HG03565 (cell line): ENCODE measurements at regions not wholly inside any gene's neighbourhood (a gene's known extent, or its start where the extent isn't known, plus 50 kb on each side); places are given as distances from the start of the nearest gene placed in this dataset.
"Not testable (repeated sequence)": the region's sequence is repeated elsewhere in the genome, so short reads cannot be mapped to it uniquely, and the experiment has no call there.

ENCODE experiments used
- ATAC-seq: cut with Tn5 transposase; IDR thresholded peaks from one replicate; pipeline ENCODE4 v1.9.1; 2021; ENCODE audit warnings: mild to moderate bottlenecking, moderate library complexity; ENCODE audit not compliant: unreplicated experiment

DNA sequence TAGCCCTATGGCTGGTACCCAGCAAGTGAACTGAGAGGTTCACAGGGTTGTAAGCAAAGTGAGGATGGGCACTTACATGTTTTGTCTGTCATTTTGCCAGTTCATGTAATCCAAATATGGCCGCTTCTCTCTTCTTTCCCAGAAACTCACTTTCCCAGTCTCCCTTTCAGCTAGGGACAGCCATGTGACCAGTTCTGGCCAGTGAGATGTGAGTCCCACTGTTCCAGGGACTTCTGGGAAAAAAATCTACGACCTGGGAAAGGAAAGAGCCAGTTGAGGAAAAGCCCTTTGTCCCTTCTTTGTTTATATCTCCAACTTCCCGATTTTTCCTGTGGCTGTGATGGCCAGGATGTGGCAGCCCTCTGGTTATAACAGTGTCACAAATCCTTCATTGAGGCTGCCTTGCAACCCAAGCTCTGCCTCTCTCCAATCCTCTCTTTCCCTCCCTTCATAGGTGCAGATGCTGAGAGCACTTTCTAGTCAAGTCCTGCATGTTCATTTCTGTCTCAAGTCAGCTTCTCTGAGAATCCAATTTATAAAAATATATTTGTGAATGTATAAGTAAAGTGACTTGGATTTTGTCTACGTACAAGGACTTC lies 148.6 kb upstream of the ZFP64 start:
- no peak for ATAC-seq

DNA sequence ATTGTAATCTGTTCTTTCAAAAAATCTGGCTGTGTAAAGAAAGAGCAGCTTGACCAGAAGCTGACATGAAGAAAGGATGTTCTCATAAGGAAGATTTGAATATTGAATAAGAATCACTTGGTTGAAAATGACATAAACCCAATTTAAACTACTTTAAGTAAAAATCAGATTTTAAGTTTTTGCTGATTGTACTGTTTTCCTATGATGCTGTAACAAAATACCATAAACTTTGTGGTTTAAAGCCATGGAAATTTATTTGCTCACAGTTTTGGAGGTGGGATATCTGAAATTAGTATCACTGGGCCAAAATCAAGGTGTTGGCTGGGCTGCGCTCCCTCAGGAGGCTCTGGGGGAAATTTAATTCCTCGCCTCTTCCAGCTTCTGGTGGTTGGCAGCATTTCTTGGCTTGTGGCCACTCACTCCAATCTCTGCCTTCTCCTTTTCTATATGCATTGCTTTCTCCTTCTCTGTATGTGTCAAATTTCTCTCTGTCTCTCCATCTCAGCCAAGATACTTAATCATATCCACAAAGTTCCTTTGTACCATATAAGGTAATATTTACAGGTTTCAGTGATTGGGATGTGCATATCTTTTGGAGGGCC lies 141.2 kb upstream of the ZFP64 start:
- ATAC-seq: no peak

DNA sequence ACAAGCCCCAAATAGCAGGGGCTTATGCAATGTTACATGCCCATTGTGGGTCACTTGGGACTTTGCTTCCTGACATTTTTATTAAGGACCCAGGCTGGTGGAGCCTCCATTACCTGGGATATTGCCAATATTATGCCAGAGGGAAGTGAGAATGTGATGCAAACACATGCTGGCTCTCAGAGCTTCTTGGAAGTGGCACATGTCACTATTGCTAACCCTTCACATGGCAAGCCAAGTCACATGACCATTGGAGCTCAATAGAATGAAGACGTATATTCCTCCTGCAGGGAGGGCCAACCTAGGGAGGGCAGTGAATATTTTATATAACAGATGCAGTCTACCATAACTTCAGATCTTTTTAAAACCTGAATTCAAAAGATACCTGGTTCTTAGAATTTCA lies 140.7 kb upstream of the ZFP64 start:
- ATAC-seq: no peak

DNA sequence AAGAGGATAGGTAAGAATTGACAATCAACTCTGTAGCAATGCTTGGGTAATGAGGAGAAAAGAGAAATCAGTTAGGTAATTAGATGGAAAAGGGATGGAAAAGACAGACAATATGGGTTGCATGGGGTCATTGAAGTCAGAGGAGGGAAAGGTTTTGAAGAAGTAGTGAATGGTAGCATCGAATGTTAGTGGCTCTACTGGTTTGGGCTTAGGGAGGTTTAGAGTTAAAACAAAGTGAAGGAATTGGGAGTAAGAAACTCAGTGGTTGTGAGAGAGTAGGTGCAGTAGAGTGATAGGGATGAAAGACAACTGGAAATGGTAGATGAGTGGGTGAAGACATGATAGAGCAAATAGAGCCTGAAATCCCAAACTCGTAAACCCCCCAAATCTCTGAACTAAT lies 140.1 kb upstream of the ZFP64 start:
- no peak for ATAC-seq

DNA sequence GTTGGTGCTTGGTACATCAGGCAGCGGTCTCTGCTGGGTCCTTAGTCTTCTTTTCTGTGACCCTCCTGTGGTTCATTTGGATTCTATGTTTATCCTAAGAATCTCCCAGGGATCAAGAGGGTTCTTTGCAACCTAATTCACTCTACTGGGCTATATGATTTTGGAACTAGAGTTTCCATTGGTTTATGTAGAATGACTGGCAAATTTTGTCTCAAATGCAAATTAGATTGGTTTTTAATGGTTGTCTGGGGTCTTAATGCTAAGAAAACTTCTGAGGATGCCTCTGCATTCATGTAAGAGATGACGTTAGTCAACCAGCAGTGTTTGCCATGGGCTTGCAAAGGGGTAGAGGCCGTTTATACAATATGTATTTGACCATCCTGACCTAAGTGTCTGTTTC lies 129.8 kb upstream of the ZFP64 start:
- no peak for ATAC-seq

DNA sequence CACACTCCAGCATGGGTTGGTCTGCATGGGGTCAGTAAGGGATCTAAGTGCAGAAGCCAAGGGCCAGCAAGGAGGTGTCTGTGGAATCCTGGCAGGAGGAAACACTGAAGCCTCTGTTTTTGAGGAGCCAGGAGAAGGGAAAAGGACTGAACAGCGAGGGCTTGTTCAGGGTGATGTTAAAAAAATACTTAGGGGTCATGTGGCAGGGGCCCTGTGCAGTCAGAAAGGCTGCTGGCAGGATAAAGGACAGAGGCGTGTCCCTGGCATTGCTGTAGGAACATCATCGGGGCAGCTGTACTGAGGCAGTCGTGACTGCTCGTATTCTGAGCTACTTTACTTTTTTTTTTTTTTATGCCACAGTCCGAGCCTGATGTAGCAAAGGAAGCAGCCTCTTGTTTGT lies 127.1 kb upstream of the ZFP64 start:
- no peak for ATAC-seq

DNA sequence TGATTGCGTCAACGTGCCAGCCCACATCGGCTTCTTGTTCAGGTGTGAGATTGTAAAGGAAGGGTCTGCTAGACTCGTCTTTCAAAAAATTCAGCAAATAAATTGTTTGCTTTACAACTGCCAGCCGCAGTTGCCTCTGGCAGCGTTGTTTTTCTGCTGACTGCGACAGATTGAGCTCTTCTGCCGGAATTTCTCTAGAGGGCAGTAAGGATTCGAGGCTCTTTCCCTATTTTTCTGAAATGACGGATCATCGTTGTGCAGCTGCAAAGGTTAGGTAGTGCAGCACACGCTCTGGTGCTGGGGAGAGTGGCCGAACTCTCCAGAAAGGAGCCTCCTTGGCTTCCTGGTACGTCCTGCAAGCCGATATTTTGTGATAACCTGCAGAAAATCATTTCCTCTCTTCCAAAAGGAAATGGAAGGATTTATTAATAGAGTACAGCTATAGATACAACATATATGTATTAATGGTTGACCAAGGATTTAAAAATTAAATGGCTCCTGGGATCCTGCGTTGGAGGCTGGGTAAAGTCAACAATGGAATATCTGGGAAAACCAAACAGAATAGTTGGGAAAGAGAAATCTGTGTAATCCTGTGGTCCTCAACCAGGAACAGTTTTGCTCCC lies 121.9 kb upstream of the ZFP64 start:
- no peak for ATAC-seq

DNA sequence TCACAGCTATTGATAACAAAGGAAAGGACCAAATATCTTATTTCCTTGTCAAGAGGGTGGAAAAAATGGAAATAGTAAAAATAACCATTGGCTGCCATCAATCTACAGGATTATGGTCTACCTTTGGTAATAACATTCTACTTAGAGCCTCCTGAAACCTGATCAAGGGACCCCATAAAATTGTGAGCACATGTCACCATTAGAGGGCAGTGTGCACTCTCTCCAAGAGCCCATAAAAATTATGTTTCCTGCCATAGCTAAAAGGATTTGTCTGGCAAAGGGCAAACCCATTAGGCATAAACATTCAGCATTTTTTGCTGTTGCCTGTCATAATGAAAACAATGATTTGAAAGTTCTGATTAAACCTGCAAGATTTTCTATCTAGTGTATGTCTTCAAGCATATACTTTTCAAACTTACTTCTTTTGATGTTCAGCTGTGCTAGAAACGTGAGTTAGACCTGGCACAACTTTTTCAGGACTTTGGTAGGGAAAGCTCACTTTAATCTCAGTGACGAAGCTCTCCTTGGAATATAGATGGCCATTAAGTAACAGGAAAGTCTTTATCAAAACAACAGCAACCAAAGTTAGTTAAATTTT lies 120.7 kb upstream of the ZFP64 start:
- no peak for ATAC-seq

DNA sequence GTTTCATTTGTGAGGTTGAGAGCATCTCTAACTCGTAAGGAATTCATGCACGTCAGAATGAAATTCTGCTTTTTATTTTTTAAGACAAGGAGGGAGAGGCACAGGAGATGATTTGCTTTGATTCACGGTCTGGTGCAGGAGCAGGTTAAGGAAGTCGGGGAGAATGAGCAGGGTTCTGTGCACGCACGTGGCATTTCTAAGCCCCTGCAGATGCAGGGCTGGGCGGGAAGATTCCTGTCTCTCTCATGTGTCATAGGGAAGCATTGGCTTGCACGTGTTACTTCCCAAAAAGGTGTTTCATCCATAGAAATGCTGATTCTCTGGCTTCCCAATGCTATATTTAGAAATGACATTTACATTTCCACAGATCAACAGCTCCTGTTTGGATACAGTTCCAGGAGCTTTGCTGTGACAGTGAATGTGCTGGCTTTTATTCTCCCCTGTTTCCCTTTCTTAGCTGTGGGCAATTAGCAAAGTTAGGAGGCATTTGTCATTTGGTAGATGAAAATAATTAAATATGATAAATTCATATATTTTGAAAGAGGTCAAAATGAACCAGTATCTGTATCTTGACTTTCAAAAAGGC lies 119.7 kb upstream of the ZFP64 start:
- no peak for ATAC-seq

DNA sequence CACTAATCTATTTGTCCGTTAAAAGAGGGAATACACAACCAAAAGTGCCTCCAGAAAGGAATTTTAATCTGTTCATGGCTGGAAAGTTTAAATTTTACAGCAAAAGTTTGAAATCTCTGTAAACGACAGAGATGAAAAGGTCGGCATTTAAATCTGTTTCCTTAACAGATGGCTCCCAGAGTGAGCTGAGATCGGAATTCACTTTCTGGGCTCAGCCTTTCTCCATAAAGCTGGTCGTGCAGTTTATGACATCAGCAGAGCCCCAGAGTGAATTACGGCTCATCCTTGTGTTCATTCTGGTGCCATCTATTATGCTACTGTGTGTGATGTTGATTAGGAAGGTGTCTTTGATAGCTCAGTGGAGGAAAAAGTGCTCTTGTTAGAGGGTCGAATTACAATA lies 117.6 kb upstream of the ZFP64 start:
- no peak for ATAC-seq

DNA sequence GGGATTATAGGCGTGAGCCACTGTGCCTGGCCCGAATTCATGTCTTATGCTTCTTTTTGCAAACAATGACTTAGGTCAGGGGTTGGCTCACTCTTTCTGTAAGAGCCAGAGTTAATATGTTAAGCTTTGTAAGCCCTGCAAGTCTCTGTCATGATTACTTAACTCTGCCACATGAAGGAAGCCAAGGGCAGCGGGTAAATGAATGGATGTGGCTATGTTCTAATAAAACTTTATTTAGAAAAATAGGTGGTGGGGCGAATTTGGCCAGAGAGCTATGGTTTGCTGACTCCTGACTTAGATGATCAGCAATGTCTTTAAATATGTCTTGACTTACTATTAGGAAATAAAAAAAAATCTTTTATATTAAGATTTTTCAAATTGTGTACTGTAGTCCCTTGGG lies 114.9 kb upstream of the ZFP64 start:
- no peak for ATAC-seq

DNA sequence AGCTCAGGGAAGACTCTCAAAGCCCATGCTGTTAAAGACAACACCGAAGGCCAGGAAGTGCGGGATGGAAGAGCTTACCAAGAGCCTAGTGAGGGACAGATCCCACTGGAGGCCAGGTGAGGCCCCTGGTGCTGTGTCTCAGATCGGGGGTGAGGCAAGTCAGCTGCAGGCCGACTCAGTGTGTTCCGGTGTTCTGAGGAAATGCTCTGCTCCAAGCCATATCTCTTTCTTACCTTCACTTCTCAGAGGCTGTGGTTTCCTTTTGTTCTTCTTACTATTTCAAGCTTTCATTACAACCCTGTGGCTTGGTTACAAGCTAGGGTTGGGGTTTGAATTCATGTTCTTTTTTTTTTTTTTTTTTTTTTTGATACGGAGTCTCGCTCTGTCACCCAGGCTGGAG lies 114.3 kb upstream of the ZFP64 start:
- ATAC-seq: no peak

DNA sequence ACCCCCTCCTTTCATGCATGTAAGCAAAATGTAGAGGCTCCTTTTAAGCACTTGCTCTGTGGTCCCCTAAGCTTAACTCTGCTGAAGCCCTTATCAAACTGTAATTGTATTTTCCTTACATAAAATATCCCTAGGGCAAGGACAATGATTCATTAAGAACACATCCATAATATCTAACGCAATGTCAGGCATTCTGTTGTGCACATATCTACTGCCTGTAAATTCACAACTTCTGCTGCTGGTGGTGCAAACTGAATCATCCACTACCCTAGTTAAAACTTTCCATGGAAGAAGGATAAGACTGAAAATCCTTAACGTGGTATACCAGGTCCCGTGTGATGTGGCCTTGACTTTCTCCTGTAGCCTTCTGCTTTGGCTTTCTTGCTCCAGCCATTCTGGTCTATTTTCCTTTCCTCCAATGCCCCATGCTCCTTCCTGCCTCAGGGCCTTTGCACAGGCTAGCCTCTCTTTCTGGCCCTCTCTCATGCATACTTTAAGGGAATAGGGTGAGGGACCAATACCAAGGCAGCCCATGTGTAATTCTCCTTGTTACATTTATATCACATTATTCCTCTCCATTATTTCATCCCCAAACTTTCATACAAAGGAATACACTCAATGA lies 113.6 kb upstream of the ZFP64 start:
- ATAC-seq: no peak

DNA sequence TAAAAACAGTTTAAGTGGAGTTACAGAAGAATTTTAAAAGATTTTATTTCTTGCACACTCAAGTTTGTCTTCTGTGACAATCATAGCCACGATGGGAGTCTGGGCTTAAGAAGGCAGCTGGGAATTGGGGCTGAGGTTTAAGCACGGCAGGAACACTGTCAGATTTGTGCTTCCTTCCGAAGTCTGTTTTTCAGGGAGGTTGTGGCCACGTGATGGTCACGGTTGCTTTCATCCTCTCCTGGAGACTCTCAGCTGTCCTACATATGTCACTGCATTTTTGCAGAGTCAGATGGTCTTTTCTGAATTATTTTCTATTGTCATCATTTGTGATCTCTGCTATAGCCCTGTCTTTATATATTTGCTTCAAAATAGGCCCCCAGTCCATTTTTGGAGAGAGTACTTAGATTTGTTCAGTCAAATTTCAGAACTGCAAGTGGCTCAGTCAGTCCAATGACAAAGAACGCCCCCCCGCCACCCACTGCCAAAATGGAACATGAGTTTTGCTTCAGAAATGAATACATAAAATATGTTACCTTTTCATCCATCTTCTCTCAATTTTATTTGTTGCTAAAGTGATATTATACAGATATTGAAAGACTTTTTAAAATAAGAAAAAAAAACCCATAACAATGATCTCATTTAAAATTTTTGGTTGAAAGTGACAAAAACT lies 111.8 kb upstream of the ZFP64 start:
- ATAC-seq: no peak

DNA sequence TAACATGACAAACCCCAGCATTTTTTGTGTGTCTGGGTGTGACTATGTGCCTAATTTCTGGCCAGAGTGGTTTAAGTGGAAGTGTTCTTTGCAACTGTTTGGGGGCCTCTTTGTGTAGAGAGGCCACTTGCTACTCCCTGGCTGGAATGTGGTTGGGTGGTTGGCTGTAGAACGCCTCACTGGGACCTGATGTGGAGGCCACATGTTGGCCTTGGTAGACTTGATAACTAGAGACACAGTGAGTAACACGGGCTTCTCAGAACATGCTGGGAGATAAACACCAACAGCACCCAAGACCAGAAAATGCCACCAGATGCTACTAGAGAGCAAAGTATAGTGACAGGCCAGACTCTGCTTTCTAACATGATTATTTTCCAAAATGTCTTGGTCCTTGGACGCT lies 111.2 kb upstream of the ZFP64 start:
- ATAC-seq: no peak

DNA sequence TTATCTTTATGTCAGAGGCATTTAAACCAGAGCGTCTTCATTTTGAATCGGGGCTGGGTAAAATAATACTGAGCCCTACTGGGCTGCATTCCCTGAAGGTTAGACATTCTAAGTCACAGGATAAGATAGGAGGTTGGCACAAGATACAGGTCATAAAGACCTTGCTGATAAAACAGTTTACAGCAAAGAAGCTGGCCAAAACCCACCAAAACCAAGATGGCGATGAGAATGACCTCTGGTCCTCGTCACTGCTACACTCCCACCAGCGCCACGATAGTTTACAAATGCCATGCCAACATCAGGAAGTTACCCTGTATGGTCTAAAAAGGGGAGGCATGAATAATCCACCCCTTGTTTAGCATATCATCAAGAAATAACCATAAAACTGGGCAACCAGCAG lies 110.5 kb upstream of the ZFP64 start:
- not testable (repeated sequence) for ATAC-seq

DNA sequence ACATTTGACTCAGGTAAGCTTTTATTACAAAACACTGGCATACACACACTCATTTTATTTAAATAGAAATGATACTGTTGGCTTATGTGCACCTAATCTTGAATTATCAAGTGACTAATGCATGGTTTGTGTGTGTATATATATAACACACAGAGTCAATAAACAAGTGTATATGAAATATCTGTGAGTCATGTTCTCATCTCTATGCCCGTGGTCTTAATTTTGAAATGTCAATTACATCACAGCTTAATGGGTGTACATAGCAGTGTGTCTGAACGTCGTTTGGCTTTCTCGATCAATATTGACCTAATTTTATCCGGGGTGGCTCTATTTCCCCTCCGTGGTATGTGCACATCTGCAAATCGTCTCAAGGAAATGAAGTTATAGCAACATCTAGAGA lies 104.0 kb upstream of the ZFP64 start:
- no peak for ATAC-seq

DNA sequence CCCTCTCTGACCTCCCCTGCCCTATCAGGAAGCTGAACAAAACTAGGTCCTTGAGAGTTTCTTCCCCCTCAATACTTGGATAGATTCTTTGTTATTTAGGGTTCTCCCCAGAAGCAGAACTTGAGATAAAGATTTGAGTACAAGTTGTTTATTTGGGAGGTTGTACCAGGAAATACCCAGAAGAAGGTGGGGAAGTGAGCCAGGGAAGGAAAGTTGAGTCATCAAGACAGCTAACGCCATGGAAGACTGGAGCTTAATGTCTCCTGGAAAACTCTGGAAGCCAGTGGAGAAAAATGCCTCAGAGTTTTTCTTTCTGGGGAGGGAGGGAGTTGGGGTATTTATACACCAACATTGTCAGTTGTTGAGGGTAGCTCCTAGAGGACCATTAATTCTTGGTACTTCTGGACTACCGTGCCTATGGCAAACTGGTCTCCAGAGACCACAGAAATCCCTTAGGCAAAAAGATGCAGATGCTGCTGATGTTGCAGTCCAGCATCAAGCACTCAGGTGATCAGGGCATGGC lies 102.6 kb upstream of the ZFP64 start:
- no peak for ATAC-seq

DNA sequence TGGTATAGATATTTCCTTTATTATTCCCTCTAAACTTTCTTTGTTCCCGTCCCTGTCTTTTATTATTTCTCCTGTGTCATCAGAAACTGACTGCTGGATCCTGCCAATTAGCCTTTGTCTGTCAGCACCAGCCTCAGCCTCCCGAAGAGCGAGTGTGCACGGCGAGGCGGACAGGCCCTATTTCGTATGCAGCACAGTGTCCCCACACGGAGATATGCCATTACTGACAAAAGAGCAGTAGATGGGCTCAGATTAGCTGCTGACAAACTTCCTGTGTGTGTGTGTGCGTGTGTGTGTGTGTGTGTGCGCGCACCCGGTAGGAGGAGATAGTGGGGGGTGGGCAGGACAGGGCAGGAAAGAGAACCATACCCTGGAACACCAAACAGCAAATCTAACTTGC lies 99.5 kb upstream of the ZFP64 start:
- ATAC-seq: no peak

DNA sequence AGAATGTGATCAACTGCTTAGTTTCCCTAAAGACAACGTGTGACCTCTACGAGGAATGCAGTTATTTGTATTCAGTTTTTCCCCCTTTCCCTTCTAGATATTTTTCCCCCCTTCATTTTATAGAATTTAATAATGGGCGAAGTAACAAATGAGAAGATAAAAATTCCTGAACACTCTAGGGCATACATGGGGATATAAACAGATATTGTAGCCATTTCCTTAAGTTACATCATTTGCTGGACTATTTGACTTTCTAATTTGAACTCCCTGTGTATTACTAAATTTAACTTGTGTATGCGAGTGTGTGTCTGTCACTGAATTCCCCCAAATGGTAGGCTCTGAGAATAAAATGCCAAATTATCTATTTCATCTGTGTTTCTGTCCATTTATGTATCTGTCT lies 99.0 kb upstream of the ZFP64 start:
- no peak for ATAC-seq
